Caco-2 (cell line): ENCODE measurements at regions not wholly inside any gene's neighbourhood (a gene's known extent, or its start where the extent isn't known, plus 50 kb on each side); places are given as distances from the start of the nearest gene placed in this dataset.

ENCODE experiments used
- BruUV-seq: library from RNA; stranded (reverse); fragments of 400-500 nt; replicated peaks from 2 replicates; lab custom pipeline; 2021; lab: Mats Ljungman, UMichigan
- CTCF ChIA-PET: fragments of 300-600 bp; sonication (Branson Sonifier 250); formaldehyde crosslinking; loops from one replicate; lab custom pipeline; 2022; ENCODE audit warnings: antibody characterized with exemption; lab: Charles Lee
- POLR2A ChIA-PET: fragments of 300-600 bp; sonication (Branson Sonifier 250); formaldehyde crosslinking; loops from one replicate; lab custom pipeline; 2022; ENCODE audit warnings: antibody characterized with exemption; lab: Charles Lee
- DNase-seq, 2 experiments: peaks; one replicate each; pipeline versions ENCODE4 v3.0.0 to v3.0.0-alpha.2; 2020 to 2022
- H3K27me3 ChIP-seq: replicated peaks from 2 replicates; pipeline ENCODE4 v1.6.0; 2011; ENCODE audit warnings: low read length; ENCODE audit not compliant: control insufficient read depth, insufficient read depth
- H3K36me3 ChIP-seq: 2 replicates; pipeline ENCODE4 v1.5.1; 2011; ENCODE audit warnings: low read length; ENCODE audit not compliant: control insufficient read depth, insufficient read depth
- H3K4me1 ChIP-seq: fragments of 250-450 bp; sonication (Bioruptor Pico); 2 replicates; pipeline ENCODE4 v1.5.1; 2020; ENCODE audit warnings: mild to moderate bottlenecking
- H3K4me3 ChIP-seq: 2 replicates; pipeline ENCODE4 v1.5.1; 2011; ENCODE audit warnings: low read depth, mild to moderate bottlenecking, control low read depth, low read length
- H3K9me3 ChIP-seq: fragments of 250-450 bp; sonication (Bioruptor Pico); 2 replicates; pipeline ENCODE4 v1.5.1; 2020; ENCODE audit warnings: mild to moderate bottlenecking, moderate library complexity
- H3K27ac Mint-ChIP-seq: one replicate; pipeline ENCODE4 v1.8.0; 2022; ENCODE audit warnings: mixed read lengths; ENCODE audit not compliant: unreplicated experiment
- H3K27me3 Mint-ChIP-seq: one replicate; pipeline ENCODE4 v1.8.0; 2022; ENCODE audit warnings: mixed read lengths; ENCODE audit not compliant: insufficient read depth, unreplicated experiment
- H3K36me3 Mint-ChIP-seq: one replicate; pipeline ENCODE4 v1.8.0; 2022; ENCODE audit warnings: mild to moderate bottlenecking, mixed read lengths; ENCODE audit not compliant: insufficient read depth, unreplicated experiment
- H3K4me1 Mint-ChIP-seq: one replicate; pipeline ENCODE4 v1.8.0; 2022; ENCODE audit warnings: low read depth, mixed read lengths; ENCODE audit not compliant: unreplicated experiment
- H3K4me3 Mint-ChIP-seq: one replicate; pipeline ENCODE4 v1.8.0; 2022; ENCODE audit warnings: mild to moderate bottlenecking, moderate library complexity, mixed read lengths; ENCODE audit not compliant: unreplicated experiment
- H3K9me3 Mint-ChIP-seq: one replicate; pipeline ENCODE4 v1.8.0; 2022; ENCODE audit warnings: mixed read lengths; ENCODE audit not compliant: unreplicated experiment
- CTCF ChIP-seq, 2 experiments: fragments of 200-600 bp in 1 of 2; IDR thresholded peaks; 1 replicate in 1 of 2; 2 replicates in 1 of 2; pipeline versions ENCODE4 v1.5.1 to v1.8.0; 2011 to 2022; ENCODE audit warnings: antibody characterized with exemption in 1 of 2, control low read depth in 1 of 2, inconsistent platforms in 1 of 2, low read depth in 1 of 2, low read length in 1 of 2, mild to moderate bottlenecking in 1 of 2, moderate library complexity in 1 of 2; ENCODE audit not compliant: insufficient read depth in 1 of 2, severe bottlenecking in 1 of 2, unreplicated experiment in 1 of 2
- intact Hi-C: fragments of 100-400 bp; cut with micrococcal nuclease; formaldehyde crosslinking; loops from one replicate; pipeline ENCODE4 v1.10.0; 2022; ENCODE audit not compliant: unreplicated experiment

GRCh38 chr2:114161371-114161770, 271.5 kb downstream of the ACTR3 start:
- H3K9me3 ChIP-seq = no peaks in the 10 kb centered on the region
- H3K36me3 ChIP-seq = no peaks in the 10 kb centered on the region
- intact Hi-C loops = loop anchor here (10.0 kb wide), 1 partner anchor 97 kb away; no protein-coding TSS in a partner anchor
- Mint-ChIP-seq H3K9me3 (no peaks in the 10 kb centered on the region), H3K4me1 (no peaks in the 10 kb centered on the region), H3K27me3 (peaks cover 4% of the 10 kb centered on the region), H3K36me3 (no peaks in the 10 kb centered on the region), H3K27ac (no peak overlapping the region), H3K4me3 (no peak overlapping the region)
- TF ChIP-seq CTCF (IDR thresholded peaks at IDR 0.05; ENCODE audit: insufficient read depth in 1 of 2, low read depth in 1 of 2, low read length in 1 of 2, severe bottlenecking in 1 of 2, unreplicated experiment in 1 of 2) = no peak
- no peak overlapping the region for H3K4me3 ChIP-seq
- no TSS peak for BruUV-seq
- H3K27me3 ChIP-seq = no peaks in the 10 kb centered on the region
- DNase-seq = no peak
- no peaks in the 10 kb centered on the region for H3K4me1 ChIP-seq
- POLR2A ChIA-PET = no interaction called here
- CTCF ChIA-PET = no interaction called here

- BruUV-seq = no TSS peak
- Mint-ChIP-seq H3K4me3 (no peak overlapping the region), H3K27me3 (peaks cover 8% of the 10 kb centered on the region), H3K9me3 (no peaks in the 10 kb centered on the region), H3K27ac (no peak overlapping the region), H3K36me3 (no peaks in the 10 kb centered on the region), H3K4me1 (no peaks in the 10 kb centered on the region)
- no peak for TF ChIP-seq CTCF (IDR thresholded peaks at IDR 0.05; ENCODE audit: insufficient read depth in 1 of 2, low read depth in 1 of 2, low read length in 1 of 2, severe bottlenecking in 1 of 2, unreplicated experiment in 1 of 2)
- no peaks in the 10 kb centered on the region for H3K9me3 ChIP-seq
- no peaks in the 10 kb centered on the region for H3K27me3 ChIP-seq
- no peak for DNase-seq
- POLR2A ChIA-PET = no interaction called here
- no peaks in the 10 kb centered on the region for H3K36me3 ChIP-seq
- H3K4me3 ChIP-seq = no peak overlapping the region
- intact Hi-C loops = loop anchor here (10.0 kb wide), 1 partner anchor 103 kb away; no protein-coding TSS in a partner anchor
- CTCF ChIA-PET = no interaction called here
- no peaks in the 10 kb centered on the region for H3K4me1 ChIP-seq
Measured at GRCh38 chr2:114167799-114168198, 274.6 kb upstream of the DPP10 start.

- CTCF ChIA-PET = interaction anchor here (1.2 kb wide), 1 partner anchor 192 kb away, joined by 4 read pairs; no protein-coding TSS in a partner anchor
- no TSS peak for BruUV-seq
- H3K36me3 ChIP-seq = no peaks in the 10 kb centered on the region
- POLR2A ChIA-PET = no interaction called here
- Mint-ChIP-seq H3K4me3 (no peak overlapping the region), H3K27me3 (peaks cover 10% of the 10 kb centered on the region), H3K4me1 (no peaks in the 10 kb centered on the region), H3K27ac (no peak overlapping the region), H3K36me3 (no peaks in the 10 kb centered on the region), H3K9me3 (no peaks in the 10 kb centered on the region)
- no peaks in the 10 kb centered on the region for H3K27me3 ChIP-seq
- intact Hi-C loops = no loop called here
- no peak for TF ChIP-seq CTCF (IDR thresholded peaks at IDR 0.05; ENCODE audit: insufficient read depth in 1 of 2, low read depth in 1 of 2, low read length in 1 of 2, severe bottlenecking in 1 of 2, unreplicated experiment in 1 of 2)
- H3K4me3 ChIP-seq = no peak overlapping the region
- no peaks in the 10 kb centered on the region for H3K4me1 ChIP-seq
- H3K9me3 ChIP-seq = no peaks in the 10 kb centered on the region
- no peak for DNase-seq
Measured at GRCh38 chr2:114170070-114170469, 272.4 kb upstream of the DPP10 start.
